Endothelial cell of umbilical vein (primary cell): ENCODE measurements at regions not wholly inside any gene's neighbourhood (a gene's known extent, or its start where the extent isn't known, plus 50 kb on each side); places are given as distances from the start of the nearest gene placed in this dataset.
"Not testable (repeated sequence)": the region's sequence is repeated elsewhere in the genome, so short reads cannot be mapped to it uniquely, and the experiment has no call there.

ENCODE experiments used
- BruUV-seq: library from RNA; stranded (reverse); fragments of 400-500 nt; replicated peaks from 2 replicates; lab custom pipeline; 2021; lab: Mats Ljungman, UMichigan
- CTCF ChIA-PET: fragments of 300-600, 350-600 bp; sonication (Branson Sonifier 250); formaldehyde crosslinking; loops from one replicate; lab custom pipeline; 2021; ENCODE audit warnings: antibody characterized with exemption, inconsistent platforms; lab: Charles Lee
- POLR2A ChIA-PET: fragments of 300-600, 350-600 bp; sonication (Branson Sonifier 250); formaldehyde crosslinking; loops from one replicate; lab custom pipeline; 2021; ENCODE audit warnings: antibody characterized with exemption, inconsistent platforms; lab: Charles Lee
- DNase-seq: peaks from one replicate; pipeline ENCODE4 v3.0.0-alpha.2; 2011; ENCODE audit warnings: low read depth, low spot score
- FAIRE-seq: peaks from 2 replicates; lab custom pipeline; 2011; peaks lifted over from hg19 to GRCh38; lab: Jason Lieb, UNC
- H2AFZ ChIP-seq: 2 replicates; pipeline ENCODE4 v1.6.0; 2012; ENCODE audit warnings: low read depth, low read length, control low read depth, inconsistent platforms
- H3K27ac ChIP-seq: 2 replicates; pipeline ENCODE4 v1.5.1; 2011; ENCODE audit warnings: low read depth, mild to moderate bottlenecking, control low read depth, low read length, moderate library complexity; ENCODE audit not compliant: insufficient read depth
- H3K27me3 ChIP-seq, 2 experiments: 2 replicates each; pipeline versions ENCODE4 v1.6.0 to v1.6.1; 2011; ENCODE audit warnings: low read length in 2 of 2, mixed read lengths in 1 of 2; ENCODE audit not compliant: control insufficient read depth in 2 of 2, insufficient read depth in 2 of 2
- H3K36me3 ChIP-seq, 2 experiments: 2 replicates in 1 of 2; 3 replicates in 1 of 2; pipeline ENCODE4 v1.5.1; 2011; ENCODE audit warnings: low read length in 2 of 2, mild to moderate bottlenecking in 1 of 2, moderate library complexity in 1 of 2; ENCODE audit not compliant: control insufficient read depth in 2 of 2, insufficient read depth in 2 of 2; ENCODE audit errors: extremely low read depth in 1 of 2
- H3K4me1 ChIP-seq: 3 replicates; pipeline ENCODE4 v1.5.1; 2011; ENCODE audit warnings: mild to moderate bottlenecking, low read length; ENCODE audit not compliant: control insufficient read depth, insufficient read depth; ENCODE audit errors: extremely low read depth
- H3K4me2 ChIP-seq: 2 replicates; pipeline ENCODE4 v1.6.1; 2011; ENCODE audit warnings: low read length, control low read depth, mixed read lengths; ENCODE audit not compliant: insufficient read depth
- H3K4me3 ChIP-seq, 3 experiments: fragments of 200-600 bp in 1 of 3; sonication (generic), shearing (Covaris generic) in 1 of 3; replicated peaks in 1 of 3; 2 replicates each; pipeline ENCODE4 v1.5.1; 2011 to 2016; ENCODE audit warnings: control low read depth in 3 of 3, low read length in 3 of 3, mild to moderate bottlenecking in 2 of 3, inconsistent platforms in 1 of 3, low read depth in 1 of 3, moderate library complexity in 1 of 3; ENCODE audit not compliant: insufficient read depth in 1 of 3
- H3K79me2 ChIP-seq: 2 replicates; pipeline ENCODE4 v1.6.0; 2012; ENCODE audit warnings: low read length, inconsistent platforms; ENCODE audit not compliant: control insufficient read depth, insufficient read depth
- H3K9ac ChIP-seq: replicated peaks from 2 replicates; pipeline ENCODE3; 2011; ENCODE audit warnings: low read length, control low read depth; ENCODE audit not compliant: insufficient read depth; ENCODE audit errors: extremely low read depth
- H3K9me1 ChIP-seq: replicated peaks from 3 replicates; pipeline ENCODE4 v1.6.0; 2011; ENCODE audit warnings: mild to moderate bottlenecking, low read length; ENCODE audit not compliant: control insufficient read depth, insufficient read depth; ENCODE audit errors: extremely low read depth
- H3K9me3 ChIP-seq: replicated peaks from 2 replicates; pipeline ENCODE4 v1.5.1; 2012; ENCODE audit warnings: low read length, inconsistent platforms; ENCODE audit not compliant: control insufficient read depth, insufficient read depth
- H4K20me1 ChIP-seq: replicated peaks from 2 replicates; pipeline ENCODE3; 2011; ENCODE audit warnings: mild to moderate bottlenecking, low read length; ENCODE audit not compliant: control insufficient read depth, insufficient read depth; ENCODE audit errors: extremely low read depth
- EZH2 ChIP-seq: IDR thresholded peaks from 2 replicates; pipeline ENCODE4 v1.6.1; 2012; ENCODE audit warnings: borderline replicate concordance, low read depth, mild to moderate bottlenecking, moderate library complexity, low read length, inconsistent platforms; ENCODE audit not compliant: severe bottlenecking
- FOS ChIP-seq: IDR thresholded peaks from 2 replicates; pipeline ENCODE4 v1.6.1; 2011; ENCODE audit warnings: mild to moderate bottlenecking, low read length, moderate library complexity, borderline replicate concordance; ENCODE audit not compliant: insufficient read depth
- GATA2 ChIP-seq: IDR thresholded peaks from 2 replicates; pipeline ENCODE4 v1.7.0; 2011; ENCODE audit warnings: low read depth, mild to moderate bottlenecking, moderate library complexity, mixed read lengths, low read length; ENCODE audit not compliant: insufficient read length, insufficient read depth
- JUN ChIP-seq: IDR thresholded peaks from 2 replicates; pipeline ENCODE4 v1.6.1; 2011; ENCODE audit warnings: borderline replicate concordance, low read depth; ENCODE audit not compliant: insufficient read length, insufficient read depth
- POLR2A ChIP-seq: IDR thresholded peaks from 2 replicates; pipeline ENCODE4 v1.6.1; 2012; ENCODE audit warnings: low read depth, mild to moderate bottlenecking, control low read depth, low read length
- POLR2AphosphoS5 ChIP-seq: IDR thresholded peaks from 2 replicates; pipeline ENCODE4 v1.6.1; 2012; ENCODE audit warnings: low read depth, mild to moderate bottlenecking, control low read depth, low read length, moderate library complexity; ENCODE audit not compliant: insufficient read depth
- dilution Hi-C: fragments of 300-500 bp; cut with MboI; formaldehyde crosslinking; loops from one replicate; pipeline ENCODE4 v1.15.0; 2019; ENCODE audit warnings: low sequenced_read_pairs; ENCODE audit not compliant: extremely low pct_ligation_motif_present
- intact Hi-C: fragments of 100-400 bp; cut with micrococcal nuclease; formaldehyde crosslinking; loops from one replicate; pipeline ENCODE4 v1.10.0; 2022
- TF ChIP-seq, protein P1 (sequence below): IDR thresholded peaks from 2 replicates; pipeline ENCODE4 v1.6.1; 2011; ENCODE audit not compliant: insufficient read depth, insufficient read length

- not testable (repeated sequence) for H3K9me3 ChIP-seq
These were observed 110.3 kb downstream of the KCNK1 start for GRCh38 chr1:233724131-233724631.

DNA sequence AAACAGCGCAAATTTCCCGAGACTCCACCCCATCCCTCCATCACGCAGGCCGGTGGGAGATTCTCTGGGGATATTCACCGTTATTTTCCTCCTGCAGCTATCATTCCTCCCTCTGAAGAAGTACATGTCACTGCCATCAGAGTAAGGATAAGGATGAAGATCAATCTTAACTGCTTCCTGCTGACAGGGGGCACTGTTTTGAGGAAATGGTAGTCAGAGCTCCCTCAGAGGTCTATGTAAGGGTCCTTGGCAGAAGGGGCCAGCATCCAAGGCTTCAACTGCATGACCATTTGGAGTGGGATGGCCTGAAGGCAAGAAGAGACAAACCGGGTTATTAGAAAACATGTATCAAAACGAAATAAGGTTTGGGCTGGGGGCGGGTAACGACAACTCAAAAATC lies 111.5 kb downstream of the KCNK1 start:
- no peaks in the 10 kb centered on the region for H3K27me3 ChIP-seq
- no peaks in the 10 kb centered on the region for H3K36me3 ChIP-seq
- no peak overlapping the region for H3K27ac ChIP-seq
- no peak overlapping the region for H2AFZ ChIP-seq
- intact Hi-C loops: no loop called here
- no peak overlapping the region for H3K4me2 ChIP-seq
- H3K9me3 ChIP-seq: no peaks in the 10 kb centered on the region
- no peaks in the 10 kb centered on the region for H3K9me1 ChIP-seq
- TF ChIP-seq EZH2 (no peak), FOS (no peak), JUN (no peak), GATA2 (no peak), POLR2AphosphoS5 (no peak), POLR2A (no peak)
- TF ChIP-seq, protein P1, sequence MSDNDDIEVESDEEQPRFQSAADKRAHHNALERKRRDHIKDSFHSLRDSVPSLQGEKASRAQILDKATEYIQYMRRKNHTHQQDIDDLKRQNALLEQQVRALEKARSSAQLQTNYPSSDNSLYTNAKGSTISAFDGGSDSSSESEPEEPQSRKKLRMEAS: no peak
- H3K4me3 ChIP-seq: no peak overlapping the region
- H3K79me2 ChIP-seq: no peaks in the 10 kb centered on the region
- ChIA-PET POLR2A (no interaction called here), CTCF (no interaction called here)
- dilution Hi-C loops: no loop called here
- no peak overlapping the region for H3K9ac ChIP-seq
- H3K4me1 ChIP-seq: no peaks in the 10 kb centered on the region
- BruUV-seq: no TSS peak
- DNase-seq: no peak
- no peaks in the 10 kb centered on the region for H4K20me1 ChIP-seq
- FAIRE-seq: no peak

More at GRCh38 chr1:233724131-233724631, 110.3 kb downstream of the KCNK1 start:
- H3K9me1 ChIP-seq, DNase-seq, H4K20me1 ChIP-seq, H3K36me3 ChIP-seq, H3K27ac ChIP-seq, H3K4me3 ChIP-seq, H3K4me2 ChIP-seq, dilution Hi-C loops, H3K79me2 ChIP-seq, BruUV-seq, FAIRE-seq, CTCF ChIA-PET, H3K9ac ChIP-seq, H3K27me3 ChIP-seq, intact Hi-C loops, H3K4me1 ChIP-seq, H2AFZ ChIP-seq, POLR2A ChIA-PET: not testable (repeated sequence)
